HEK293 (cell line): ENCODE measurements at regions not wholly inside any gene's neighbourhood (a gene's known extent, or its start where the extent isn't known, plus 50 kb on each side); places are given as distances from the start of the nearest gene placed in this dataset.

ENCODE experiments used
- CTCF ChIA-PET: fragments of 350-600 bp; formaldehyde crosslinking; extraction: SDS; loops from one replicate; lab custom pipeline; 2021; ENCODE audit warnings: antibody characterized with exemption; lab: Yijun Ruan, JAX
- POLR2A ChIA-PET: fragments of 300-600 bp; formaldehyde crosslinking; extraction: SDS; loops from one replicate; lab custom pipeline; 2020; ENCODE audit warnings: antibody characterized with exemption, inconsistent platforms; lab: Yijun Ruan, JAX
- H3K27ac ChIP-seq: fragments of 200-500 bp; sonication (Bioruptor generic); 2 replicates; pipeline ENCODE4 v1.5.1; 2014; ENCODE audit warnings: low read depth, low read length, control low read depth, inconsistent platforms; ENCODE audit errors: extremely low read depth
- H3K36me3 ChIP-seq, 2 experiments: fragments of 200-500 bp in 1 of 2; sonication (Bioruptor generic) in 1 of 2; 1 replicate in 1 of 2; 2 replicates in 1 of 2; pipeline ENCODE4 v1.5.1; 2014 to 2017; ENCODE audit warnings: inconsistent platforms in 2 of 2, low read length in 2 of 2; ENCODE audit not compliant: control insufficient read depth in 2 of 2, insufficient read depth in 1 of 2
- H3K4me1 ChIP-seq: fragments of 200-500 bp; sonication (Bioruptor generic); 2 replicates; pipeline ENCODE4 v1.5.1; 2014; ENCODE audit warnings: mild to moderate bottlenecking, low read length, inconsistent platforms; ENCODE audit not compliant: control insufficient read depth, insufficient read depth
- H3K4me3 ChIP-seq: 2 replicates; pipeline ENCODE4 v1.5.1; 2011; ENCODE audit warnings: low read depth, mild to moderate bottlenecking, control low read depth, low read length, moderate library complexity
- H3K9me3 ChIP-seq: fragments of 200-500 bp; sonication (Bioruptor generic); 2 replicates; pipeline ENCODE4 v1.5.1; 2014; ENCODE audit warnings: low read depth, low read length, inconsistent platforms; ENCODE audit not compliant: control insufficient read depth, insufficient read depth
- BCL11A ChIP-seq: fragments of 450-650 bp; formaldehyde crosslinking; IDR thresholded peaks from 2 replicates; pipeline ENCODE4 v1.5.1; 2016; ENCODE audit warnings: low read depth, missing biosample characterization, missing genetic modification characterization
- BCL6B ChIP-seq: fragments of 450-650 bp; formaldehyde crosslinking; IDR thresholded peaks from 2 replicates; pipeline ENCODE4 v1.5.1; 2017; ENCODE audit warnings: missing biosample characterization, missing genetic modification characterization
- KLF8 ChIP-seq: fragments of 450-650 bp; formaldehyde crosslinking; IDR thresholded peaks from 2 replicates; pipeline ENCODE4 v1.5.1; 2016; ENCODE audit warnings: missing biosample characterization, missing genetic modification characterization
- KLF9 ChIP-seq: fragments of 450-650 bp; formaldehyde crosslinking; IDR thresholded peaks from 2 replicates; pipeline ENCODE4 v1.5.1; 2016; ENCODE audit warnings: missing biosample characterization, missing genetic modification characterization, low read depth
- OSR2 ChIP-seq: fragments of 450-650 bp; formaldehyde crosslinking; IDR thresholded peaks from 2 replicates; pipeline ENCODE4 v1.5.1; 2016; ENCODE audit warnings: missing biosample characterization, missing genetic modification characterization
- OVOL3 ChIP-seq: fragments of 450-650 bp; formaldehyde crosslinking; IDR thresholded peaks from 2 replicates; pipeline ENCODE4 v1.5.1; 2016; ENCODE audit warnings: missing biosample characterization, missing genetic modification characterization
- SCRT2 ChIP-seq: fragments of 450-650 bp; formaldehyde crosslinking; IDR thresholded peaks from 2 replicates; pipeline ENCODE4 v1.5.1; 2016; ENCODE audit warnings: missing biosample characterization, missing genetic modification characterization
- SP2 ChIP-seq: fragments of 450-650 bp; formaldehyde crosslinking; IDR thresholded peaks from 2 replicates; pipeline ENCODE4 v1.5.1; 2016; ENCODE audit warnings: missing biosample characterization, missing genetic modification characterization
- YY1 ChIP-seq: fragments of 450-650 bp; formaldehyde crosslinking; IDR thresholded peaks from 2 replicates; pipeline ENCODE4 v1.5.1; 2018; ENCODE audit warnings: missing biosample characterization, missing genetic modification characterization
- YY2 ChIP-seq: fragments of 450-650 bp; formaldehyde crosslinking; IDR thresholded peaks from 2 replicates; pipeline ENCODE4 v1.5.1; 2016; ENCODE audit warnings: missing biosample characterization, missing genetic modification characterization
- ZNF202 ChIP-seq: fragments of 450-650 bp; formaldehyde crosslinking; IDR thresholded peaks from 2 replicates; pipeline ENCODE4 v1.5.1; 2016; ENCODE audit warnings: missing biosample characterization, missing genetic modification characterization, borderline replicate concordance
- ZNF221 ChIP-seq: fragments of 450-650 bp; formaldehyde crosslinking; IDR thresholded peaks from 2 replicates; pipeline ENCODE4 v1.5.1; 2017; ENCODE audit warnings: missing biosample characterization, missing genetic modification characterization, borderline replicate concordance
- ZNF274 ChIP-seq, 2 experiments: fragments of 200-500 bp in 1 of 2; fragments of 450-650 bp in 1 of 2; sonication (Bioruptor generic) in 1 of 2; formaldehyde crosslinking in 1 of 2; IDR thresholded peaks; 2 replicates each; pipeline versions ENCODE4 v1.5.1 to v1.6.1; 2014 to 2016; ENCODE audit warnings: borderline replicate concordance in 1 of 2, inconsistent platforms in 1 of 2, low read length in 1 of 2, missing biosample characterization in 1 of 2, missing genetic modification characterization in 1 of 2
- ZNF366 ChIP-seq: fragments of 450-650 bp; formaldehyde crosslinking; conservative IDR thresholded peaks from 2 replicates; pipeline ENCODE4 v1.5.1; 2016; ENCODE audit warnings: missing biosample characterization, missing genetic modification characterization
- ZNF37A ChIP-seq: fragments of 450-650 bp; IDR thresholded peaks from 2 replicates; pipeline ENCODE4 v1.5.1; 2018; ENCODE audit warnings: missing biosample characterization, missing genetic modification characterization
- ZNF48 ChIP-seq: fragments of 450-650 bp; formaldehyde crosslinking; IDR thresholded peaks from 2 replicates; pipeline ENCODE4 v1.5.1; 2016; ENCODE audit warnings: missing biosample characterization, missing genetic modification characterization
- ZNF510 ChIP-seq: fragments of 450-650 bp; formaldehyde crosslinking; IDR thresholded peaks from 2 replicates; pipeline ENCODE4 v1.5.1; 2018; ENCODE audit warnings: mild to moderate bottlenecking, missing genetic modification characterization, missing biosample characterization; ENCODE audit not compliant: insufficient replicate concordance
- ZNF514 ChIP-seq: fragments of 450-650 bp; formaldehyde crosslinking; IDR thresholded peaks from 2 replicates; pipeline ENCODE4 v1.5.1; 2016; ENCODE audit warnings: missing biosample characterization, missing genetic modification characterization
- ZNF521 ChIP-seq: fragments of 450-650 bp; formaldehyde crosslinking; IDR thresholded peaks from 2 replicates; pipeline ENCODE4 v1.5.1; 2017; ENCODE audit warnings: missing biosample characterization, mild to moderate bottlenecking, missing genetic modification characterization
- ZNF530 ChIP-seq: fragments of 450-650 bp; formaldehyde crosslinking; IDR thresholded peaks from 2 replicates; pipeline ENCODE4 v1.5.1; 2016; ENCODE audit warnings: low read depth, missing biosample characterization, missing genetic modification characterization
- ZNF560 ChIP-seq: fragments of 450-650 bp; formaldehyde crosslinking; IDR thresholded peaks from 2 replicates; pipeline ENCODE4 v1.5.1; 2017; ENCODE audit warnings: missing biosample characterization, missing genetic modification characterization, borderline replicate concordance
- ZNF610 ChIP-seq: fragments of 450-650 bp; formaldehyde crosslinking; IDR thresholded peaks from 2 replicates; pipeline ENCODE4 v1.5.1; 2016; ENCODE audit warnings: missing biosample characterization, missing genetic modification characterization, borderline replicate concordance
- ZNF629 ChIP-seq: fragments of 450-650 bp; formaldehyde crosslinking; IDR thresholded peaks from 2 replicates; pipeline ENCODE4 v1.5.1; 2017; ENCODE audit warnings: missing biosample characterization, missing genetic modification characterization
- ZNF704 ChIP-seq: fragments of 450-650 bp; formaldehyde crosslinking; IDR thresholded peaks from 2 replicates; pipeline ENCODE4 v1.5.1; 2016; ENCODE audit warnings: missing biosample characterization, missing genetic modification characterization
- ZNF776 ChIP-seq: fragments of 450-650 bp; formaldehyde crosslinking; IDR thresholded peaks from 2 replicates; pipeline ENCODE4 v1.5.0; 2017; ENCODE audit warnings: missing biosample characterization, missing genetic modification characterization, borderline replicate concordance
- ZSCAN23 ChIP-seq: fragments of 450-650 bp; formaldehyde crosslinking; IDR thresholded peaks from 2 replicates; pipeline ENCODE4 v1.5.1; 2016; ENCODE audit warnings: missing biosample characterization, missing genetic modification characterization
- TF ChIP-seq, protein P1 (sequence below): fragments of 450-650 bp; formaldehyde crosslinking; IDR thresholded peaks from 2 replicates; pipeline ENCODE4 v1.5.1; 2016; ENCODE audit warnings: missing biosample characterization, missing genetic modification characterization, borderline replicate concordance
- TF ChIP-seq, protein P2 (sequence below): fragments of 450-650 bp; formaldehyde crosslinking; IDR thresholded peaks from 2 replicates; pipeline ENCODE4 v1.5.1; 2016; ENCODE audit warnings: missing biosample characterization, missing genetic modification characterization

DNA sequence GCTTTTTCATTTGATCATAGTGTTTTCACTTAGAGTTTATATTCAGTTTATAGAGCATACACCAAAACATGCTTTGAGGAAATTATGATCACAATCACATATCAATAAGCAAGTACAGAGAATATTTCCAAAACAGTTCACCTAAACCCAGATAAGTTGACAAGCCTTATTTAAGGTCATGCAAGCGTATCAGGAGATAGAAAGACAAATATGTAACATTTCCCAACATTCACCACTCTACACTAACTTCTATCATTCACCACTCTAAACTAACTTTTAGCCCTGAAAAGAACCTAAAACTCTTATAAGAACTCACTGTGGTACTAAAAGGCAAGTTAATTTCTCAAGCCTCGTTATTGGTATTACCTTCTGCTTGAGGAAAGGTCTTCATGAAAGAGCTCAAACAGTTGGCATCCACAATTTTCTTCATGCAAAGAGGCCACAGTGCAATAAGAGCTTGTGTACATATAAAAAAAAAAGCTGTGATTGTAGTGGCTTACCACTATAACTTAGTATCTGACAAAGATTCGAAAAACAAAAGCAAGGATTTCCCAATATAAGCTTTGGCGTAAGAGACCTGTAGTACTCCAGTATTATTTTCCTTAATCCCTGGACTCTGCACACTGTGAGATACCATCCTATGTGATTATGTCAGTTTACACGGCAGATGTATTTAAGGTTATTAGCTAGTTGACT is 903.3 kb downstream of the STIM2 start (continued):
- TF ChIP-seq, protein P1, sequence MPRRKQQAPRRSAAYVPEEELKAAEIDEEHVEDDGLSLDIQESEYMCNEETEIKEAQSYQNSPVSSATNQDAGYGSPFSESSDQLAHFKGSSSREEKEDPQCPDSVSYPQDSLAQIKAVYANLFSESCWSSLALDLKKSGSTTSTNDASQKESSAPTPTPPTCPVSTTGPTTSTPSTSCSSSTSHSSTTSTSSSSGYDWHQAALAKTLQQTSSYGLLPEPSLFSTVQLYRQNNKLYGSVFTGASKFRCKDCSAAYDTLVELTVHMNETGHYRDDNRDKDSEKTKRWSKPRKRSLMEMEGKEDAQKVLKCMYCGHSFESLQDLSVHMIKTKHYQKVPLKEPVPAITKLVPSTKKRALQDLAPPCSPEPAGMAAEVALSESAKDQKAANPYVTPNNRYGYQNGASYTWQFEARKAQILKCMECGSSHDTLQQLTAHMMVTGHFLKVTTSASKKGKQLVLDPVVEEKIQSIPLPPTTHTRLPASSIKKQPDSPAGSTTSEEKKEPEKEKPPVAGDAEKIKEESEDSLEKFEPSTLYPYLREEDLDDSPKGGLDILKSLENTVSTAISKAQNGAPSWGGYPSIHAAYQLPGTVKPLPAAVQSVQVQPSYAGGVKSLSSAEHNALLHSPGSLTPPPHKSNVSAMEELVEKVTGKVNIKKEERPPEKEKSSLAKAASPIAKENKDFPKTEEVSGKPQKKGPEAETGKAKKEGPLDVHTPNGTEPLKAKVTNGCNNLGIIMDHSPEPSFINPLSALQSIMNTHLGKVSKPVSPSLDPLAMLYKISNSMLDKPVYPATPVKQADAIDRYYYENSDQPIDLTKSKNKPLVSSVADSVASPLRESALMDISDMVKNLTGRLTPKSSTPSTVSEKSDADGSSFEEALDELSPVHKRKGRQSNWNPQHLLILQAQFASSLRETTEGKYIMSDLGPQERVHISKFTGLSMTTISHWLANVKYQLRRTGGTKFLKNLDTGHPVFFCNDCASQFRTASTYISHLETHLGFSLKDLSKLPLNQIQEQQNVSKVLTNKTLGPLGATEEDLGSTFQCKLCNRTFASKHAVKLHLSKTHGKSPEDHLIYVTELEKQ: no peak
- no peak for TF ChIP-seq SCRT2 (tag by site-specific recombination)
- no peak for TF ChIP-seq BCL11A (tag by site-specific recombination)
- TF ChIP-seq YY1 (tag by site-specific recombination): no peak
- TF ChIP-seq, protein P2, sequence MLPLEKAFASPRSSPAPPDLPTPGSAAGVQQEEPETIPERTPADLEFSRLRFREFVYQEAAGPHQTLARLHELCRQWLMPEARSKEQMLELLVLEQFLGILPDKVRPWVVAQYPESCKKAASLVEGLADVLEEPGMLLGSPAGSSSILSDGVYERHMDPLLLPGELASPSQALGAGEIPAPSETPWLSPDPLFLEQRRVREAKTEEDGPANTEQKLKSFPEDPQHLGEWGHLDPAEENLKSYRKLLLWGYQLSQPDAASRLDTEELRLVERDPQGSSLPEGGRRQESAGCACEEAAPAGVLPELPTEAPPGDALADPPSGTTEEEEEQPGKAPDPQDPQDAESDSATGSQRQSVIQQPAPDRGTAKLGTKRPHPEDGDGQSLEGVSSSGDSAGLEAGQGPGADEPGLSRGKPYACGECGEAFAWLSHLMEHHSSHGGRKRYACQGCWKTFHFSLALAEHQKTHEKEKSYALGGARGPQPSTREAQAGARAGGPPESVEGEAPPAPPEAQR (tag by site-specific recombination): no peak
- no peak for TF ChIP-seq ZNF514 (tag by site-specific recombination)
- TF ChIP-seq ZNF37A: no peak

- Histone ChIP-seq H3K27ac (no peak overlapping the region), H3K4me3 (no peak overlapping the region), H3K4me1 (no peaks in the 10 kb centered on the region), H3K9me3 (no peaks in the 10 kb centered on the region), H3K36me3 (no peaks in the 10 kb centered on the region)
- ChIA-PET POLR2A (no interaction called here), CTCF (no interaction called here)
- TF ChIP-seq ZNF560 (tag by site-specific recombination) (no peak), ZNF629 (no peak), ZNF521 (tag by site-specific recombination) (no peak), ZSCAN23 (no peak), ZNF221 (tag by site-specific recombination) (no peak)
These were observed 903.8 kb downstream of the STIM2 start for GRCh38 chr4:27764526-27764837.

GRCh38 chr4:27770895-27771294 is 910.3 kb downstream of the STIM2 start:
- H3K27ac ChIP-seq: no peak overlapping the region
- POLR2A ChIA-PET: no interaction called here
- no peaks in the 10 kb centered on the region for H3K9me3 ChIP-seq
- CTCF ChIA-PET: no interaction called here
- no peak overlapping the region for H3K4me3 ChIP-seq
- no peaks in the 10 kb centered on the region for H3K36me3 ChIP-seq
- H3K4me1 ChIP-seq: no peaks in the 10 kb centered on the region
- TF ChIP-seq ZNF704 (tag by site-specific recombination): no peak
- TF ChIP-seq ZNF530 (tag by site-specific recombination): no peak
- TF ChIP-seq ZNF366 (tag by site-specific recombination): no peak
- no peak for TF ChIP-seq ZNF610 (tag by site-specific recombination)
- TF ChIP-seq SP2 (tag by site-specific recombination): no peak
- TF ChIP-seq OVOL3 (tag by site-specific recombination): no peak
- no peak for TF ChIP-seq YY2 (tag by site-specific recombination)
- no peak for TF ChIP-seq OSR2
- TF ChIP-seq ZNF202 (tag by site-specific recombination): no peak
- no peak for TF ChIP-seq BCL6B (tag by site-specific recombination)
- no peak for TF ChIP-seq ZNF274 (IDR thresholded peaks at IDR 0.05; ENCODE audit: low read length)
- no peak for TF ChIP-seq ZNF274 (tag by site-specific recombination; IDR thresholded peaks at IDR 0.05; ENCODE audit: borderline replicate concordance)
- no peak for TF ChIP-seq ZNF510
- no peak for TF ChIP-seq ZNF48 (tag by site-specific recombination)
- TF ChIP-seq ZNF776 (tag by site-specific recombination): no peak
- TF ChIP-seq KLF8: no peak
- no peak for TF ChIP-seq ZNF560 (tag by site-specific recombination)
- no peak for TF ChIP-seq KLF9 (tag by site-specific recombination)
